T-cell (primary cell): ENCODE measurements at regions not wholly inside any gene's neighbourhood (a gene's known extent, or its start where the extent isn't known, plus 50 kb on each side); places are given as distances from the start of the nearest gene placed in this dataset.

Source experiments
- ATAC-seq, 4 experiments: fragments of 200-7000 bp in 3 of 4; fragments of 150-1000 bp in 1 of 4; cut with Tn5 transposase; replicated peaks in 1 of 4; 1 replicate in 3 of 4; 2 replicates in 1 of 4; pipeline ENCODE4 v1.10.0; 2021; ENCODE audit warnings: moderate library complexity in 3 of 4, mild to moderate bottlenecking in 2 of 4, moderate number of reproducible peaks in 1 of 4
- CTCF ChIA-PET, 2 donors: fragments of 300-600 bp; sonication (Branson Sonifier 250); formaldehyde crosslinking; loops; one replicate each; lab custom pipeline; 2022; ENCODE audit warnings: antibody characterized with exemption in 2 of 2; lab: Charles Lee
- POLR2A ChIA-PET, 2 donors: fragments of 300-600 bp; sonication (Branson Sonifier 250); formaldehyde crosslinking; loops; one replicate each; lab custom pipeline; 2022; ENCODE audit warnings: antibody characterized with exemption in 2 of 2; lab: Charles Lee
- DNase-seq, 35 experiments: peaks; one replicate each; pipeline versions ENCODE4 v3.0.0 to v3.0.0-alpha.2; 2013 to 2023
- H3K27ac ChIP-seq: one replicate; pipeline ENCODE4 v1.5.1; 2013; ENCODE audit warnings: low read length
- H3K27me3 ChIP-seq, 2 experiments: replicated peaks in 1 of 2; 1 replicate in 1 of 2; 2 replicates in 1 of 2; pipeline versions ENCODE4 v1.6.1 to v1.7.0; 2013; ENCODE audit warnings: low read length in 1 of 2, mixed read lengths in 1 of 2; ENCODE audit not compliant: control insufficient read depth in 2 of 2, insufficient read depth in 2 of 2; ENCODE audit errors: extremely low read depth in 1 of 2
- H3K36me3 ChIP-seq, 2 donors: 1 replicate in 1 of 2; 2 replicates in 1 of 2; pipeline versions ENCODE4 v1.6.1 to v1.7.0; 2013; ENCODE audit warnings: low read length in 1 of 2; ENCODE audit not compliant: control insufficient read depth in 2 of 2, insufficient read depth in 1 of 2; ENCODE audit errors: extremely low read depth in 1 of 2
- H3K4me1 ChIP-seq, 2 experiments: 1 replicate in 1 of 2; 2 replicates in 1 of 2; pipeline versions ENCODE4 v1.6.1 to v1.7.0; 2013; ENCODE audit warnings: low read length in 2 of 2, mixed read lengths in 1 of 2; ENCODE audit not compliant: insufficient read depth in 2 of 2, control insufficient read depth in 1 of 2; ENCODE audit errors: extremely low read depth in 1 of 2
- H3K4me3 ChIP-seq, 2 donors: 1 replicate in 1 of 2; 2 replicates in 1 of 2; pipeline versions ENCODE4 v1.5.1 to v1.7.0; 2013; ENCODE audit warnings: mild to moderate bottlenecking in 2 of 2, low read length in 1 of 2, moderate library complexity in 1 of 2; ENCODE audit not compliant: control insufficient read depth in 1 of 2; ENCODE audit errors: extremely low read depth in 1 of 2
- H3K9me3 ChIP-seq: 2 replicates; pipeline ENCODE4 v1.7.0; 2013
- H3K27ac Mint-ChIP-seq, 2 donors: one replicate each; pipeline ENCODE4 v1.8.0; 2020 to 2021; ENCODE audit warnings: mild to moderate bottlenecking in 2 of 2, mixed read lengths in 2 of 2
- H3K27me3 Mint-ChIP-seq, 2 donors: one replicate each; pipeline ENCODE4 v1.8.0; 2021 to 2022; ENCODE audit warnings: mixed read lengths in 2 of 2
- H3K36me3 Mint-ChIP-seq: one replicate; pipeline ENCODE4 v1.8.0; 2021; ENCODE audit warnings: mixed read lengths
- H3K4me1 Mint-ChIP-seq, 3 donors: one replicate each; pipeline ENCODE4 v1.8.0; 2020 to 2022; ENCODE audit warnings: mixed read lengths in 3 of 3, mild to moderate bottlenecking in 1 of 3
- H3K4me3 Mint-ChIP-seq, 3 donors: one replicate each; pipeline ENCODE4 v1.8.0; 2020 to 2022; ENCODE audit warnings: mild to moderate bottlenecking in 3 of 3, mixed read lengths in 3 of 3, moderate library complexity in 3 of 3
- H3K9me3 Mint-ChIP-seq, 3 donors: one replicate each; pipeline ENCODE4 v1.8.0; 2020 to 2022; ENCODE audit warnings: mixed read lengths in 3 of 3
- WGBS: methylation state at CpG from one replicate; pipeline ENCODE4 v1.1.5; 2013; ENCODE audit warnings: missing lambda C conversion rate; ENCODE audit not compliant: insufficient coverage; 5-methylcytosine and 5-hydroxymethylcytosine counted together

DNA sequence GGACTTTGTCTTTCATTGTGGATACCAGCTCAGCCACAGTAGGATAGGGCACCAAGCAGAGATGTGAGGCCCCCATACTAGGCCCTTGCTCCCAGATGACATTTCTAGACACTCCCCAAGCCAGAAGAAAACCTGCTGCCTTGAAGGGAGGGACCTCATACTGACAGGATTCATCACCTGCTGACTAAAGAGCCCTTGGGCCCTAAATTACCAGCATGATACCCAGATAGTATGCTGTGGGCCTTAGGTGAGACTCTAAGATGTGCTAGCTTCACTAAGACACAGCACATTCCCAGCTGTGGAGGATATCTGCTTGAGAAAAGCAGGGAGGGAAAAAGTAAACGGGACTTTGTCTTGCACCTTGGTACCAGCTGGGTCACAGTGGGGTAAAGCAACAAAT lies 324.0 kb downstream of the TBL1XR1 start:
- no peak overlapping the region for H3K4me3 Mint-ChIP-seq
- peaks cover 0 to 18% of the 10 kb centered on the region in 2 experiments for H3K27me3 ChIP-seq
- peaks cover 6 to 7% (median 7%) of the 10 kb centered on the region in 3 donors for H3K4me1 Mint-ChIP-seq
- no peak overlapping the region for H3K4me3 ChIP-seq
- peaks cover 2 to 4% of the 10 kb centered on the region in 2 donors for H3K27me3 Mint-ChIP-seq
- peaks cover 2 to 14% (median 5%) of the 10 kb centered on the region in 3 donors for H3K9me3 Mint-ChIP-seq
- DNase-seq = no peak
- H3K9me3 ChIP-seq = no peaks in the 10 kb centered on the region
- no peaks in the 10 kb centered on the region for H3K4me1 ChIP-seq
- 88% methylated on average over 1 of the region's 1 CpG for WGBS
- ChIA-PET CTCF (interaction anchor here (1.2 to 2.6 kb wide), 6 partner anchors 65 to 1512 kb away, joined by 3 to 25 read pairs (median 12); no protein-coding TSS in a partner anchor), POLR2A (no interaction called here)
- no peaks in the 10 kb centered on the region for H3K36me3 Mint-ChIP-seq
- peak in 1 of 4 experiments; percentile 6 for ATAC-seq
- no peaks in the 10 kb centered on the region for H3K36me3 ChIP-seq
- H3K27ac ChIP-seq = no peak overlapping the region
- H3K27ac Mint-ChIP-seq = no peak overlapping the region

DNA sequence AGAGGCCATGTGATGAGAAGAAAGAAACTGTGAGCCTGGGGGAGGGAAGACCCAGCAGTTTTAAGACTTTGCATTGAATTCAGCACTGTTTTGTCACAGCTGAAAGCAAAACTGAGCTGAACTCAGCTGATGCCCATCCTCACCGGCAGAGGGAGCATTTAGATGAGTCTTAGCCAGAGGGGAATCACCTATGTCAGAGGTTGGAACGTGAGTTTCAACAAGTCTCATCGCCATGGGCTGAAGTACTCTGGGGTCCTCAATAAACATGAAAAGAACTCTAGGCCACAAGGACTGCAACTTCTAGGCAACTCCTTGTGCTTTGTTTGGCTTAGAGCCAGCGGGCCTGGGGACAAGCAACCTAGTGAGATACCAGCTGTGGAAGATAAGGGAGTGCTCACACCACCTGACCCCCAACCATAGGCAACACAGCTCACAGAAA lies 324.5 kb downstream of the TBL1XR1 start:
- Mint-ChIP-seq H3K4me3 (no peak overlapping the region), H3K9me3 (peaks cover 4 to 14% (median 5%) of the 10 kb centered on the region in 3 donors), H3K4me1 (peaks cover 6 to 7% (median 7%) of the 10 kb centered on the region in 3 donors), H3K27ac (peak overlapping the region in 1 of 2 donors; percentile 44), H3K36me3 (no peaks in the 10 kb centered on the region), H3K27me3 (peaks cover 0 to 5% of the 10 kb centered on the region in 2 donors)
- H3K27me3 ChIP-seq = peaks cover 0 to 17% of the 10 kb centered on the region in 2 experiments
- peak; percentile 70 to 79 (median 72) for ATAC-seq
- POLR2A ChIA-PET = no interaction called here
- CTCF ChIA-PET = interaction anchor here (0.5 to 2.6 kb wide), 10 partner anchors 65 to 1513 kb away, joined by 3 to 25 read pairs (median 6); no protein-coding TSS in a partner anchor
- H3K9me3 ChIP-seq = no peaks in the 10 kb centered on the region
- no peaks in the 10 kb centered on the region for H3K4me1 ChIP-seq
- H3K27ac ChIP-seq = no peak overlapping the region
- H3K36me3 ChIP-seq = no peaks in the 10 kb centered on the region
- WGBS = 16% methylated on average over 3 of the region's 4 CpGs
- H3K4me3 ChIP-seq = no peak overlapping the region
- peak in 30 of 35 experiments; percentile 16 to 70 (median 36) for DNase-seq

DNA sequence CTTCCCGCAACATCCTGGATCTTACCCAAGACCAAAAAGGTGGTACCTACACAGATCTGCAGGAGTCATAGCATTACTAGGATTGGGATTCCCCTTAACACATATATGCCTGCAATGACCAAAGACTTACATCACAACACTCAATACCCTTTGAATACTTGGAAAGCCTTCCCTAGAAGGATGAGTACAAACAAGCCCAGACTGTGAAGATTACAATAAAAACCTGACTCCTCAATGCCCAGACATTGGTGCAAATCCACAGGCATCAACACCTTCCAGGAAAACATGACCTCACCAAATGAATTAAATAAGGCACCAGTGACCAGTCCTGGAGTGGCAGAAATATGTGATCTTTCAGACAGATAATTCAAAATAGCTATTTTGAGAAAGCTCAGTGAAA lies 326.8 kb downstream of the TBL1XR1 start:
- Mint-ChIP-seq H3K27me3 (peaks cover 0 to 2% of the 10 kb centered on the region in 2 donors), H3K4me1 (peaks cover 6 to 7% (median 7%) of the 10 kb centered on the region in 3 donors), H3K4me3 (no peak overlapping the region), H3K9me3 (peaks cover 4 to 9% (median 4%) of the 10 kb centered on the region in 3 donors), H3K27ac (no peak overlapping the region), H3K36me3 (no peaks in the 10 kb centered on the region)
- DNase-seq = no peak
- WGBS = 100% methylated on average over 1 of the region's 1 CpG
- ChIA-PET CTCF (interaction anchor here in 1 of 2 donors (2.2 to 2.6 kb wide), 2 partner anchors 68 to 70 kb away, joined by 6 to 17 read pairs; no protein-coding TSS in a partner anchor), POLR2A (no interaction called here)
- H3K27me3 ChIP-seq = peaks cover 0 to 8% of the 10 kb centered on the region in 2 experiments
- no peak overlapping the region for H3K4me3 ChIP-seq
- ATAC-seq = no peak
- H3K36me3 ChIP-seq = no peaks in the 10 kb centered on the region
- no peaks in the 10 kb centered on the region for H3K4me1 ChIP-seq
- no peaks in the 10 kb centered on the region for H3K9me3 ChIP-seq
- no peak overlapping the region for H3K27ac ChIP-seq

DNA sequence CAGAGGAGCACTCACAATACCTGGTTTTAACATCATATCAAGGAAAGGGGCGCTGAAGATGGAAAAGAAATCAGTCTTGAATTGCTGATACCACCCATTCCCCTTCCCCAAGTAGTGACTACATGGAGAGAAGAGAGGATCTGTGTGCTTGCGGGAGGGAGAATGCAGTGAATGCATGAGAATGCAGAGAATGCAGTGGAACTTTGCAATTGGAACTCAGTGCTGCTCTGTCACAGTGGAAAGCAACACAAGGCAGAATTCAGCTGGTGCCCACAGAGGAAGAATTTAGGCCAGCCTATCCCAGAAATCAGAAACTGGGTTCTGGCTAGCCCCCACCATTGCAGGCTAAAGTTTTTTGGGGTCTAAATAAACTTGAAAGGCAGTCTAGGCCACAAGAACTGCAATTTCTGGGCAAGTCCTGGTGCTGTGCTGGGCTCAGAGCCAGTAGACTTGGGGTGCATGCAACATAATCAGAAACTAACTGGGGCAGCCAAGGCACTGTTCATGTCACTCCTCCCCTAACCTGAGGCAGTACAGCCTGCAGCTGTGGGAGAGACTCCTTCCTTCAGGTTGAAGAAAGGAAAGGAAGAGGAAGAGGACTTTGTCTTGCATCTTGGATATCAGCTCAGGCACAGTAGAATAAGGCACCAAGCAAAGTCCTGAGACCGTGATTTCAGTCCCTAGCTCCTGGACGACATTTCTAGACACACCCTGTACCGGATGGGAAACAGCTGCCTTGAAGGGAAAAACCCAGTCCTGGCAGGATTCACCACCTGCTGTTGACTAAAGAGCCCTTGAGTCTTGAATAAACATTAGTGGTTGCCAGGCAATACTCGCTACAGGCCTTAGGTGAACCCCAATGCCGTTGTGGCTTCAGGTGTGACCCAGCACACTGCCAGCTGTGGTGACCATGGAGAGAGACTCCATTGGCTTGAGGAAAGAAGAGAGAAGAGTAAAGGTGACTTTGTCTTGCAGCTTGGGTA lies 329.3 kb downstream of the TBL1XR1 start:
- H3K36me3 Mint-ChIP-seq = no peaks in the 10 kb centered on the region
- Histone ChIP-seq H3K4me3 (no peak overlapping the region), H3K36me3 (no peaks in the 10 kb centered on the region), H3K27ac (no peak overlapping the region), H3K27me3 (peaks cover 0 to 8% of the 10 kb centered on the region in 2 experiments), H3K9me3 (no peaks in the 10 kb centered on the region), H3K4me1 (no peaks in the 10 kb centered on the region)
- ATAC-seq = no peak
- peaks cover 2 to 8% of the 10 kb centered on the region in 2 donors for H3K27me3 Mint-ChIP-seq
- ChIA-PET POLR2A (no interaction called here), CTCF (no interaction called here)
- no peak for DNase-seq
- peaks cover 4 to 9% (median 4%) of the 10 kb centered on the region in 3 donors for H3K9me3 Mint-ChIP-seq
- H3K27ac Mint-ChIP-seq = no peak overlapping the region
- no peak overlapping the region for H3K4me3 Mint-ChIP-seq
- peaks cover 4 to 6% (median 5%) of the 10 kb centered on the region in 3 donors for H3K4me1 Mint-ChIP-seq
- 90% methylated on average over 3 of the region's 7 CpGs for WGBS

DNA sequence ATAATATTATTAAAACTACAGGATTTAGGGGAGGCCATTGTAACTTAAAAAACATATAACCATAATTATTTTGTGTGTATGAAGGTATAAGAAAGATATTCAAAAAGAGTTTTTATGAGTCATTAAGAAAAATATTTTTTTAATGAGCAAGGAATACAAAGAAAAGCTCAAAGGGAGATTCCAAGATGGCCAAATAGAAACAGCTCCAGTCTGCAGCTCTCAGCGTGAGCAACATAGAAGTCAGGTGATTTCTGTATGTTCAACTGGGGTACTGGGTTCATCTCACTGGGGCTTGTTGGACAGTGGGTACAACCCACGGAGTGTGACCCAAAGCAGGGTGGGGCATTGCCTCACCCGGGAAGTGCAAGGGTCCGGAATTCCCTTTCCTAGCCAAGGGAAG lies 336.1 kb downstream of the TBL1XR1 start:
- CTCF ChIA-PET = no interaction called here
- H3K27ac ChIP-seq = no peak overlapping the region
- no peaks in the 10 kb centered on the region for H3K27me3 ChIP-seq
- H3K9me3 Mint-ChIP-seq = no peaks in the 10 kb centered on the region
- POLR2A ChIA-PET = no interaction called here
- H3K4me1 ChIP-seq = no peaks in the 10 kb centered on the region
- no peak overlapping the region for H3K4me3 ChIP-seq
- DNase-seq = no peak
- no peaks in the 10 kb centered on the region for H3K36me3 ChIP-seq
- H3K27ac Mint-ChIP-seq = no peak overlapping the region
- H3K4me3 Mint-ChIP-seq = no peak overlapping the region
- ATAC-seq = no peak
- no peaks in the 10 kb centered on the region for H3K9me3 ChIP-seq
- peaks cover 3 to 12% of the 10 kb centered on the region in 2 donors for H3K27me3 Mint-ChIP-seq
- no peaks in the 10 kb centered on the region for H3K36me3 Mint-ChIP-seq
- H3K4me1 Mint-ChIP-seq = no peaks in the 10 kb centered on the region
- WGBS = 91% methylated on average over 4 of the region's 4 CpGs

DNA sequence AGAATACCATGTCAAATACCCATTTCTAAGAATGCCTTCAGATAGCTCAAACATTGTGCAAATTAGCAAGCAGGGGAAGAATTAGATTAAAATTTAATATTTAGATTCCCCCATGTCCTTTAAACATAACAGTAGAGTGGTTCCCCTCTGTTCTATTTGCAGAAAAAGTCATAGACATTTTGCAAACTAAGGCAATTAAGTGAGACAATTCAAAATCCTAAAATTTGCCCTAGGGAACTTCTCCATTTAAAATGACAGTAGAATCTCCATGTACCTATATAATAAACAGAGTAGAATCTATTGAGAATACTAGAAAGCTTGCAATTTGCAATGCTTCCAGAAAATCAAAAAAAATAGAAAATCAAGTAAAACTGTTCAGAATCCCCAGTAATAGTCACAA lies 340.6 kb downstream of the TBL1XR1 start:
- ChIA-PET POLR2A (no interaction called here), CTCF (no interaction called here)
- Mint-ChIP-seq H3K27me3 (peaks cover 3 to 5% of the 10 kb centered on the region in 2 donors), H3K4me1 (no peaks in the 10 kb centered on the region), H3K27ac (no peak overlapping the region), H3K4me3 (no peak overlapping the region), H3K9me3 (no peaks in the 10 kb centered on the region), H3K36me3 (no peaks in the 10 kb centered on the region)
- no peak for DNase-seq
- Histone ChIP-seq H3K9me3 (no peaks in the 10 kb centered on the region), H3K27me3 (no peaks in the 10 kb centered on the region), H3K4me1 (no peaks in the 10 kb centered on the region), H3K4me3 (no peak overlapping the region), H3K36me3 (no peaks in the 10 kb centered on the region), H3K27ac (no peak overlapping the region)
- ATAC-seq = no peak
